ENCODE measurements at regions not wholly inside any gene's neighbourhood (a gene's known extent, or its start where the extent isn't known, plus 50 kb on each side); places are given as distances from the start of the nearest gene placed in this dataset.

- H2BK120ac ChIP-seq (ENCODE audit: low read depth, low read length), result peak overlapping the region; percentile 91
- peak overlapping the region; percentile 49 for H3K23ac ChIP-seq (ENCODE audit: low read depth, low read length)
- H3K79me1 ChIP-seq (ENCODE audit: low read depth in 1 of 2, low read length in 2 of 2), result no peaks in the 10 kb centered on the region
- no peaks in the 10 kb centered on the region for H3K36me3 ChIP-seq (ENCODE audit: control insufficient read depth, insufficient read depth, low read length)
- dilution Hi-C loops (cut with HindIII; ENCODE audit: low sequenced_read_pairs, unreplicated experiment) (no loop called here), intact Hi-C loops (cut with micrococcal nuclease) (no loop called here), in situ Hi-C loops (cut with MboI; ENCODE audit: low sequenced_read_pairs) (no loop called here)
- no peak overlapping the region for H2AK5ac ChIP-seq (ENCODE audit: low read depth, low read length)
- ChIA-PET POLR2A (ENCODE audit: unreplicated experiment) (no interaction called here), CTCF (interaction anchor here (0.5 to 1.2 kb wide), 2 partner anchors 17 to 597 kb away, joined by 3 to 5 read pairs; no protein-coding TSS in a partner anchor)
- peak overlapping the region; percentile 100 for H3K18ac ChIP-seq (ENCODE audit: low read depth, low read length)
- DNase-seq (peak; percentile 74), ATAC-seq (ENCODE audit: low read depth) (peak; percentile 59)
- peak overlapping the region; percentile 75 for H2BK5ac ChIP-seq (ENCODE audit: low read depth, low read length, poor library complexity, severe bottlenecking)
- H2BK20ac ChIP-seq (ENCODE audit: low read depth, low read length), result peak overlapping the region; percentile 79
- H3K56ac ChIP-seq (ENCODE audit: extremely low read depth, insufficient read depth, low read length), result peak overlapping the region; percentile 51; the same call in 1 of the 2 replicates
- 0 out of 2 replicates have a peak, but pooled peaks cover 5% of the 10 kb centered on the region for H3K9me1 ChIP-seq (ENCODE audit: insufficient read depth, low read length)
- H3K4me1 ChIP-seq (ENCODE audit: control insufficient read depth, insufficient read depth, low read length), result peaks cover 16% of the 10 kb centered on the region
- no peaks in the 10 kb centered on the region for H3K27me3 ChIP-seq (ENCODE audit: control insufficient read depth, insufficient read depth, low read length)
- no peak overlapping the region for H2AK9ac ChIP-seq (replicated peaks; ENCODE audit: low read depth, low read length, poor library complexity)
- H4K5ac ChIP-seq (ENCODE audit: low read depth, low read length), result peak overlapping the region; percentile 11; the same call in 1 of the 2 replicates
- H3K4ac ChIP-seq (ENCODE audit: low read depth, low read length), result peak overlapping the region; percentile 75
- TF ChIP-seq CHD1 (IDR thresholded peaks at IDR 0.05; ENCODE audit: low read depth, low read length) (no peak), BHLHE40 (IDR thresholded peaks at IDR 0.05; ENCODE audit: low read depth, low read length) (no peak), SMC3 (IDR thresholded peaks at IDR 0.05; ENCODE audit: low read depth, low read length) (no peak), POLR2A (IDR thresholded peaks at IDR 0.05; ENCODE audit: low read depth, low read length) (no peak), CEBPB (IDR thresholded peaks at IDR 0.05; ENCODE audit: low read depth, low read length) (no peak), MAZ (IDR thresholded peaks at IDR 0.05; ENCODE audit: borderline replicate concordance, low read depth, low read length) (no peak), MAFK (IDR thresholded peaks at IDR 0.05; ENCODE audit: low read depth, low read length) (no peak), USF2 (IDR thresholded peaks at IDR 0.05; ENCODE audit: low read depth, low read length) (no peak), RAD21 (IDR thresholded peaks at IDR 0.05; ENCODE audit: low read length) (no peak), MXI1 (IDR thresholded peaks at IDR 0.05; ENCODE audit: borderline replicate concordance, low read depth, low read length) (no peak), RFX5 (IDR thresholded peaks at IDR 0.05; ENCODE audit: low read depth, low read length) (no peak)
- TF ChIP-seq, protein P1, sequence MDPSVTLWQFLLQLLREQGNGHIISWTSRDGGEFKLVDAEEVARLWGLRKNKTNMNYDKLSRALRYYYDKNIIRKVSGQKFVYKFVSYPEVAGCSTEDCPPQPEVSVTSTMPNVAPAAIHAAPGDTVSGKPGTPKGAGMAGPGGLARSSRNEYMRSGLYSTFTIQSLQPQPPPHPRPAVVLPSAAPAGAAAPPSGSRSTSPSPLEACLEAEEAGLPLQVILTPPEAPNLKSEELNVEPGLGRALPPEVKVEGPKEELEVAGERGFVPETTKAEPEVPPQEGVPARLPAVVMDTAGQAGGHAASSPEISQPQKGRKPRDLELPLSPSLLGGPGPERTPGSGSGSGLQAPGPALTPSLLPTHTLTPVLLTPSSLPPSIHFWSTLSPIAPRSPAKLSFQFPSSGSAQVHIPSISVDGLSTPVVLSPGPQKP (IDR thresholded peaks at IDR 0.05; ENCODE audit: borderline replicate concordance, low read depth, low read length), result no peak
- TF ChIP-seq, protein P2, sequence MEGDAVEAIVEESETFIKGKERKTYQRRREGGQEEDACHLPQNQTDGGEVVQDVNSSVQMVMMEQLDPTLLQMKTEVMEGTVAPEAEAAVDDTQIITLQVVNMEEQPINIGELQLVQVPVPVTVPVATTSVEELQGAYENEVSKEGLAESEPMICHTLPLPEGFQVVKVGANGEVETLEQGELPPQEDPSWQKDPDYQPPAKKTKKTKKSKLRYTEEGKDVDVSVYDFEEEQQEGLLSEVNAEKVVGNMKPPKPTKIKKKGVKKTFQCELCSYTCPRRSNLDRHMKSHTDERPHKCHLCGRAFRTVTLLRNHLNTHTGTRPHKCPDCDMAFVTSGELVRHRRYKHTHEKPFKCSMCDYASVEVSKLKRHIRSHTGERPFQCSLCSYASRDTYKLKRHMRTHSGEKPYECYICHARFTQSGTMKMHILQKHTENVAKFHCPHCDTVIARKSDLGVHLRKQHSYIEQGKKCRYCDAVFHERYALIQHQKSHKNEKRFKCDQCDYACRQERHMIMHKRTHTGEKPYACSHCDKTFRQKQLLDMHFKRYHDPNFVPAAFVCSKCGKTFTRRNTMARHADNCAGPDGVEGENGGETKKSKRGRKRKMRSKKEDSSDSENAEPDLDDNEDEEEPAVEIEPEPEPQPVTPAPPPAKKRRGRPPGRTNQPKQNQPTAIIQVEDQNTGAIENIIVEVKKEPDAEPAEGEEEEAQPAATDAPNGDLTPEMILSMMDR (conservative IDR thresholded peaks at IDR 0.05; ENCODE audit: low read depth, low read length), result no peak
- peak overlapping the region; percentile 63; the same call in 1 of the 3 replicates for H2BK15ac ChIP-seq (ENCODE audit: low read depth, low read length)
- no peaks in the 10 kb centered on the region for H4K20me1 ChIP-seq (ENCODE audit: insufficient read depth, low read length)
- H3K9ac ChIP-seq (ENCODE audit: low read depth, low read length), result peak overlapping the region; percentile 3; the same call in 1 of the 2 replicates
- no peaks in the 10 kb centered on the region for H3K9me3 ChIP-seq (ENCODE audit: control insufficient read depth, insufficient read depth, low read length)
- H4K91ac ChIP-seq (ENCODE audit: insufficient read depth, low read depth, low read length), result peak overlapping the region; percentile 70
- BruUV-seq (replicated peaks), result no TSS peak
- H3K4me2 ChIP-seq (ENCODE audit: low read depth, low read length), result peak overlapping the region; percentile 44
- H3K14ac ChIP-seq (replicated peaks; ENCODE audit: low read depth, low read length), result peak overlapping the region; percentile 62
- H4K8ac ChIP-seq (ENCODE audit: low read depth in 2 of 2, low read length in 2 of 2), result peak overlapping the region; percentile 22 to 80
- peak overlapping the region; percentile 69 for H2AFZ ChIP-seq (replicated peaks; ENCODE audit: low read length, poor library complexity)
- 53% methylated on average over 2 of the region's 4 CpGs; no CpG with 5 or more reads in 1 of the 2 experiments for WGBS, 2 experiments (ENCODE audit: extremely low coverage in 2 of 2, insufficient read length in 1 of 2)
- H3K4me3 ChIP-seq (ENCODE audit: insufficient read depth, low read depth, low read length), result no peak overlapping the region
- H3K27ac ChIP-seq (ENCODE audit: insufficient read depth, low read length), result peak overlapping the region; percentile 38
Measured at GRCh38 chr7:110591341-110591740, 499.6 kb upstream of the LRRN3 start.
